ENCODE measurements at regions not wholly inside any gene's neighbourhood (a gene's known extent, or its start where the extent isn't known, plus 50 kb on each side); places are given as distances from the start of the nearest gene placed in this dataset.

DNA sequence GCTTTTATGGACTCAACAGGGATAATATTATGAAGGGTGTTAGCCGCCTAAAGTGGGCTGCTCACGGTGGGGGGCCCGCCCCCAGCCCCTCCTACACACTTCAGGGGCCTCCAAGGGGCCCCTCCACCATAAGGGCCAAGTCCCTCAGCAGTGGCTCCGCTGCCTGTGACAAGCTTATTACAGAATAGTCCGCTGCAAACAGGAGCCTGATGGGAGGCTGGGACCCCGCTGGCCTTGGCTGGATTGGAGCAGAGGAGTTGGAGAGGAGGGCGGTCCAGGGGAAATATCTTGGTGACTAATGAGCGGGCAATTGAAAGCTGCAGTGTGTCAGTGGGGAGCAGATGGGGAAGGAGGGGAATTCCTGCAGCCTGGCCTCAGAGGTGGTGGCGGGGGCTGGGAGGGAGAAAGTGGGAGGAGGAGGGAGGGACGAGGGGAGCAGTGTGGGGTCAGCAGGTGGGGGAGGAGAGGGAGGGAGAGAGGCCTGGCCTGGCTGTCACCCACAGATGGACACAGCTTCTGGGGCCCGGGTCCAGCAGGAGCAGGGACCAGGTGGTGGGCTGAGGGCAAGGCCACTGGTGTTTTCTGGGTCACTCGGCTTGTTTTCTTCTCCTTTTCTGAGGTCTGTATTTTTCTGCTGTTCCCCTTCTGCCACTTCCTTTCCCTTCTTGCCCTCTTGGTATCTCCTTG, 57.6 kb upstream of the FOXP4 start:
- H3K4me3 ChIP-seq (ENCODE audit: low read depth, low read length), result no peak overlapping the region
- TF ChIP-seq, protein P1, sequence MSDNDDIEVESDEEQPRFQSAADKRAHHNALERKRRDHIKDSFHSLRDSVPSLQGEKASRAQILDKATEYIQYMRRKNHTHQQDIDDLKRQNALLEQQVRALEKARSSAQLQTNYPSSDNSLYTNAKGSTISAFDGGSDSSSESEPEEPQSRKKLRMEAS (IDR thresholded peaks at IDR 0.05; ENCODE audit: low read depth, low read length), result no peak
- no peak for TF ChIP-seq MYC (IDR thresholded peaks at IDR 0.05; ENCODE audit: low read depth, low read length)
- no peak for TF ChIP-seq POLR2A (IDR thresholded peaks at IDR 0.05; ENCODE audit: extremely low read depth, insufficient read length)
- TF ChIP-seq, protein P2, sequence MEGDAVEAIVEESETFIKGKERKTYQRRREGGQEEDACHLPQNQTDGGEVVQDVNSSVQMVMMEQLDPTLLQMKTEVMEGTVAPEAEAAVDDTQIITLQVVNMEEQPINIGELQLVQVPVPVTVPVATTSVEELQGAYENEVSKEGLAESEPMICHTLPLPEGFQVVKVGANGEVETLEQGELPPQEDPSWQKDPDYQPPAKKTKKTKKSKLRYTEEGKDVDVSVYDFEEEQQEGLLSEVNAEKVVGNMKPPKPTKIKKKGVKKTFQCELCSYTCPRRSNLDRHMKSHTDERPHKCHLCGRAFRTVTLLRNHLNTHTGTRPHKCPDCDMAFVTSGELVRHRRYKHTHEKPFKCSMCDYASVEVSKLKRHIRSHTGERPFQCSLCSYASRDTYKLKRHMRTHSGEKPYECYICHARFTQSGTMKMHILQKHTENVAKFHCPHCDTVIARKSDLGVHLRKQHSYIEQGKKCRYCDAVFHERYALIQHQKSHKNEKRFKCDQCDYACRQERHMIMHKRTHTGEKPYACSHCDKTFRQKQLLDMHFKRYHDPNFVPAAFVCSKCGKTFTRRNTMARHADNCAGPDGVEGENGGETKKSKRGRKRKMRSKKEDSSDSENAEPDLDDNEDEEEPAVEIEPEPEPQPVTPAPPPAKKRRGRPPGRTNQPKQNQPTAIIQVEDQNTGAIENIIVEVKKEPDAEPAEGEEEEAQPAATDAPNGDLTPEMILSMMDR (IDR thresholded peaks at IDR 0.05; ENCODE audit: low read depth, low read length), result no peak
- DNase-seq (ENCODE audit: low read depth), result no peak

DNA sequence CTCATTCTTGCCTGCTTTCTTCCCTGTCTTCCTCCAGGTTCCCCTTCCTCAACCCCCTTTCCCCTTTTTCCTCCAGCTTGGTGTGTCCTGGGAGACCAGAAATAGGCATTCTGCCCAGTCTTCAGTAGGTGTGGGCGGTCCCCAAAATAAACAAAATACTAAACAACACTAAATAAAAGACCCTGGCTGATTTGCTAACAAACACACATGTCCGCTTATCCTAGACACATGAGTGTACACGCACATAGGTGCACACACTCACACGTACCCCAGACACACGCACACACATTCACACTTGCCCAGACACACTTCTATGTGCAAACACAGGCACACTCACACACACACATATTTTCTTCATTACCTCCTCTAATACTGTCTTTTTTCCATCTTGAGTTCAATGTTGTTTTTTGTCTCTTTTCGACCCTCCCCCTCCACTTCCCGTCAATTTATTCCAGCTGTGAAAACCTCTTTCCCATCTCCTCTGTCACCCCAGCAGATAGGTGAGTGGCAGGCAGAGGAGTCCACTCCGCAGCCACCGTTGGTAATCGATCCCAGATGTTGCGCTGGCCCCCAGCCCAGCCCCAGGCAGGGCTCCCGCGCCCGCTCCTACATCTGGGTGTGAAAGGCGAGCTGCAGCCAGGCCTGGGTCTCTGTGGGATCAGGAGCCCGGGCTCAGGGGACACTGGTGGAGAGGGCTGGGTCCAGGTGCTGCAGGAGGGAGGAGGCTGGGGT, 56.9 kb upstream of the FOXP4 start:
- no peak overlapping the region for H3K4me3 ChIP-seq (ENCODE audit: low read depth, low read length)
- TF ChIP-seq, protein P1 (IDR thresholded peaks at IDR 0.05; ENCODE audit: low read depth, low read length), result no peak
- no peak for TF ChIP-seq POLR2A (IDR thresholded peaks at IDR 0.05; ENCODE audit: extremely low read depth, insufficient read length)
- TF ChIP-seq, protein P2 (IDR thresholded peaks at IDR 0.05; ENCODE audit: low read depth, low read length), result no peak
- TF ChIP-seq MYC (IDR thresholded peaks at IDR 0.05; ENCODE audit: low read depth, low read length), result no peak
- DNase-seq (ENCODE audit: low read depth), result no peak

DNA sequence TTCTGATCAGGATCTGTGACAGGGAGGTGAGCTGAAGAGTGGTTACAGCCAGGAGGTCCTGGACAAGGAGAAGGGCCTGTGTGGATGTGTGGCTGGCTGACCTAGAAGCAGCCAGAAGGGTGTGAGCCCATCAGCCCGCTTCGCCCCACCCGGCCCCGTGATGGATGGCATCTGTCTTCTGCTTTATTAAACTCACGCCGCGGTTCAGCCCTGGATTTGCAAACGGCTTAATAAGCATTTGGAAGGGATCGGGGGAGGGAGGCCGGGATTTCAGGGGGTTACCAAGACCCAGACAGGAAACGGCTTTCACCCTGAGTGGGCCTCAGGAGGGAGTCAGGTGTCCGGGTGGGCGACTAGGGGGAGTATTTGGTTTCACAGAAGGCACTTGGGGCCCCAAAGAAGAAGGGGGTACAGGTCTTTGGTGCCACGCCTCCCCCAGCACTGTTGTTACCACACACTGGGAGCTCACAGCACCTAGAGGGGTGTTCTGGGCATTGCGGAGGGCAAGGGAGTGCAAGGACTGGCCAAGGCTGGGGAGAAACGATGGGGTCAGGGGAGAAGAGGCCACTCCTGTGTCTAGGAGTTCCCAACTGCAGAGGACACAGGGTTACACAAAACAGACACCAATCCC, 53.8 kb upstream of the FOXP4 start:
- TF ChIP-seq POLR2A (IDR thresholded peaks at IDR 0.05; ENCODE audit: extremely low read depth, insufficient read length) (no peak), MYC (IDR thresholded peaks at IDR 0.05; ENCODE audit: low read depth, low read length) (no peak)
- TF ChIP-seq, protein P2 (IDR thresholded peaks at IDR 0.05; ENCODE audit: low read depth, low read length), result no peak
- TF ChIP-seq, protein P1 (IDR thresholded peaks at IDR 0.05; ENCODE audit: low read depth, low read length), result no peak
- H3K4me3 ChIP-seq (ENCODE audit: low read depth, low read length), result no peak overlapping the region
- no peak for DNase-seq (ENCODE audit: low read depth)

DNA sequence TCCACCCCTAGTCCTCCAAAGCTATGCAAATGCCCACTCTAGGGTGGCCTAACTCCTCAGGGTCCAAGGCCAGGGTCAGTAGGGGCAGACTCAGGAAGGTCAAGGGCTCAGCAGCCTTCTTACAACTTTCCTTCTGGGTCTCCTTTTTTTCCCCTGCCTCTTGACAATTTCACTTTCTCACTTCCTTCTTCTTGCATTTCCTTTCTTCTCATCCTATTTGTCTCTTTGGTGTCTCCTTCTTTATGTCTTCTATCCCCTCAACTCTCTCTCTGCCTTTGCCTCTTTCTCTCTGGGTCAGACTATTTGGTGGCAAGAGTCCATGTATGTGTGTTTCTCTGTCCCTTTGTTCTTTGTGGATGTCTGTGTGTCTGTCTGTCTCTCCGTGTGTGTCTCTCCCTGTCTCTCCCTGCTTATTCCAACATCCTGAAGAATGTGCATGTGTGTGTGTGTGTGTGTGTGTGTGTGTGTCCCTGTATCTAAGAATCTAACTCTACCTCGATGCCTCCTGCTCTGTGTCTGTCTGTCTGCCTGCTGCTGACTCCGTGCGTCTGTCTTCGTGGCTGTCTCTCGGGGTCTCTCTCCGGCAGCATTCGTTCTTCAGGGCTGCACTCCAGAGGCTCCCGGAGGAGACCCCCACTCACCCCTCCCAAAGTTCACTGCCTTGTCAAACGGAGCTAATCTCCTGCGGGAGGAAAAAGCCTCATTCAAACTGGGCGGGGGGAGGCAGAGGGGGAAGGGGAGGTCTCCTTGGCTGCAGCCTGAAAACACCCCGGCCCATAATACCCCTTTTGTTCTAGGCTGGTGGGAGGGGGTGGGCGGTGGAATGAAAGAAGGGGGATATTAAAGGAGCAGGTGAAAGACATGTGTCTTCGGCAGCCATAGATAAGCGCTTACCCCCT, 51.7 kb upstream of the FOXP4 start:
- no peak for DNase-seq (ENCODE audit: low read depth)
- TF ChIP-seq, protein P2 (IDR thresholded peaks at IDR 0.05; ENCODE audit: low read depth, low read length), result no peak
- TF ChIP-seq POLR2A (IDR thresholded peaks at IDR 0.05; ENCODE audit: extremely low read depth, insufficient read length), result no peak
- no peak for TF ChIP-seq MYC (IDR thresholded peaks at IDR 0.05; ENCODE audit: low read depth, low read length)
- TF ChIP-seq, protein P1 (IDR thresholded peaks at IDR 0.05; ENCODE audit: low read depth, low read length), result no peak
- H3K4me3 ChIP-seq (ENCODE audit: low read depth, low read length), result no peak overlapping the region

Measured in NB4 (cell line).